CD4-positive, alpha-beta T cell (primary cell): ENCODE measurements at regions not wholly inside any gene's neighbourhood (a gene's known extent, or its start where the extent isn't known, plus 50 kb on each side); places are given as distances from the start of the nearest gene placed in this dataset.
"Not testable (repeated sequence)": the region's sequence is repeated elsewhere in the genome, so short reads cannot be mapped to it uniquely, and the experiment has no call there.

ENCODE experiments used
- ATAC-seq: fragments of 200-7000 bp; cut with Tn5 transposase; one replicate; pipeline ENCODE4 v1.10.0; 2022; ENCODE audit warnings: mild to moderate bottlenecking; ENCODE audit not compliant: poor library complexity
- CTCF ChIA-PET: fragments of 350-600 bp; sonication (Branson Sonifier 250); formaldehyde crosslinking; loops from one replicate; lab custom pipeline; 2021; ENCODE audit warnings: antibody characterized with exemption, inconsistent platforms; lab: Charles Lee
- POLR2A ChIA-PET: fragments of 350-600 bp; sonication (Branson Sonifier 250); formaldehyde crosslinking; loops from one replicate; lab custom pipeline; 2021; ENCODE audit warnings: antibody characterized with exemption, inconsistent platforms; lab: Charles Lee
- DNase-seq, 14 experiments: peaks; one replicate each; pipeline ENCODE4 v3.0.0-alpha.2; 2013 to 2020; ENCODE audit warnings: mixed read lengths in 2 of 14
- H3K27ac ChIP-seq, 2 donors: one replicate each; pipeline versions ENCODE4 v1.5.1 to v1.7.0; 2013; ENCODE audit warnings: low read length in 2 of 2, low read depth in 1 of 2, mild to moderate bottlenecking in 1 of 2
- H3K27me3 ChIP-seq, 2 experiments: 1 replicate in 1 of 2; 2 replicates in 1 of 2; pipeline versions ENCODE4 v1.6.1 to v1.7.0; 2013; ENCODE audit warnings: low read length in 2 of 2, control low read depth in 1 of 2, mild to moderate bottlenecking in 1 of 2, moderate library complexity in 1 of 2; ENCODE audit not compliant: insufficient read depth in 2 of 2, control insufficient read depth in 1 of 2
- H3K36me3 ChIP-seq: one replicate; pipeline ENCODE4 v1.6.1; 2013; ENCODE audit warnings: low read length, control low read depth; ENCODE audit not compliant: insufficient read depth
- H3K4me1 ChIP-seq: one replicate; pipeline ENCODE4 v1.6.1; 2013; ENCODE audit warnings: low read length, control low read depth; ENCODE audit not compliant: insufficient read depth
- H3K4me3 ChIP-seq: one replicate; pipeline ENCODE4 v1.5.1; 2013; ENCODE audit warnings: mild to moderate bottlenecking, low read length, moderate library complexity
- H3K9me3 ChIP-seq, 2 experiments: 1 replicate in 1 of 2; 2 replicates in 1 of 2; pipeline versions ENCODE4 v1.6.1 to v1.7.0; 2013; ENCODE audit warnings: low read length in 2 of 2, mild to moderate bottlenecking in 2 of 2, control low read depth in 1 of 2, moderate library complexity in 1 of 2; ENCODE audit not compliant: control insufficient read depth in 1 of 2, insufficient read depth in 1 of 2
- H3K27ac Mint-ChIP-seq: one replicate; pipeline ENCODE4 v1.8.0; 2020; ENCODE audit warnings: mixed read lengths
- H3K27me3 Mint-ChIP-seq: one replicate; pipeline ENCODE4 v1.8.0; 2021; ENCODE audit warnings: mixed read lengths
- H3K36me3 Mint-ChIP-seq: one replicate; pipeline ENCODE4 v1.8.0; 2021; ENCODE audit warnings: low read depth, mixed read lengths
- H3K4me1 Mint-ChIP-seq: one replicate; pipeline ENCODE4 v1.8.0; 2021; ENCODE audit warnings: low read depth, mixed read lengths
- H3K4me3 Mint-ChIP-seq: one replicate; pipeline ENCODE4 v1.8.0; 2020; ENCODE audit warnings: mild to moderate bottlenecking, mixed read lengths
- H3K9me3 Mint-ChIP-seq: one replicate; pipeline ENCODE4 v1.8.0; 2020; ENCODE audit warnings: mixed read lengths
- CTCF ChIP-seq: fragments of 200-600 bp; IDR thresholded peaks from one replicate; pipeline ENCODE4 v1.8.0; 2022; ENCODE audit warnings: antibody characterized with exemption, mild to moderate bottlenecking
- intact Hi-C, 2 experiments: fragments of 100-400 bp; cut with DNase I in 1 of 2; cut with micrococcal nuclease in 1 of 2; formaldehyde crosslinking; loops; one replicate each; pipeline versions ENCODE4 v1.15.1 to v1.9.0; 2023 to 2025; cut with DNase I, micrococcal nuclease

- Mint-ChIP-seq H3K27ac (no peak overlapping the region), H3K4me1 (no peaks in the 10 kb centered on the region), H3K36me3 (no peaks in the 10 kb centered on the region), H3K27me3 (no peaks in the 10 kb centered on the region), H3K4me3 (no peak overlapping the region), H3K9me3 (no peaks in the 10 kb centered on the region)
- H3K4me1 ChIP-seq: peaks cover 3% of the 10 kb centered on the region
- ATAC-seq: no peak
- no peaks in the 10 kb centered on the region for H3K27me3 ChIP-seq
- CTCF ChIA-PET: no interaction called here
- no peak overlapping the region for H3K4me3 ChIP-seq
- H3K9me3 ChIP-seq: no peaks in the 10 kb centered on the region
- DNase-seq: no peak
- POLR2A ChIA-PET: no interaction called here
- no peak overlapping the region for H3K27ac ChIP-seq
- no peaks in the 10 kb centered on the region for H3K36me3 ChIP-seq
- intact Hi-C loops: loop anchor here (5.0 kb wide), 2 partner anchors 277 to 282 kb away; no protein-coding TSS in a partner anchor
- TF ChIP-seq CTCF: no peak
Observed at GRCh38 chr7:29639886-29640595, 76.4 kb downstream of the PRR15 start.

- H3K9me3 Mint-ChIP-seq: no peaks in the 10 kb centered on the region
- TF ChIP-seq CTCF: no peak
- no peaks in the 10 kb centered on the region for H3K36me3 Mint-ChIP-seq
- H3K4me3 Mint-ChIP-seq: no peak overlapping the region
- ChIA-PET POLR2A (no interaction called here), CTCF (no interaction called here)
- no peak overlapping the region for H3K27ac Mint-ChIP-seq
- Histone ChIP-seq H3K9me3 (no peaks in the 10 kb centered on the region), H3K27ac (no peak overlapping the region), H3K4me3 (no peak overlapping the region), H3K36me3 (no peaks in the 10 kb centered on the region), H3K4me1 (peaks cover 3% of the 10 kb centered on the region), H3K27me3 (no peaks in the 10 kb centered on the region)
- DNase-seq (no peak), ATAC-seq (no peak)
- no peaks in the 10 kb centered on the region for H3K27me3 Mint-ChIP-seq
- H3K4me1 Mint-ChIP-seq: no peaks in the 10 kb centered on the region
- intact Hi-C loops: no loop called here
Observed at GRCh38 chr7:29641651-29642050, 78.0 kb downstream of the PRR15 start.

- Mint-ChIP-seq H3K4me1 (no peaks in the 10 kb centered on the region), H3K27me3 (no peaks in the 10 kb centered on the region), H3K27ac (no peak overlapping the region), H3K36me3 (no peaks in the 10 kb centered on the region), H3K9me3 (no peaks in the 10 kb centered on the region), H3K4me3 (no peak overlapping the region)
- ATAC-seq: no peak
- H3K27me3 ChIP-seq: no peaks in the 10 kb centered on the region
- intact Hi-C loops: no loop called here
- DNase-seq: no peak
- no peak overlapping the region for H3K4me3 ChIP-seq
- ChIA-PET POLR2A (no interaction called here), CTCF (no interaction called here)
- no peaks in the 10 kb centered on the region for H3K9me3 ChIP-seq
- H3K4me1 ChIP-seq: peaks cover 3% of the 10 kb centered on the region
- no peak for TF ChIP-seq CTCF
- no peaks in the 10 kb centered on the region for H3K36me3 ChIP-seq
- no peak overlapping the region for H3K27ac ChIP-seq
Observed at GRCh38 chr7:29642494-29643155, 79.0 kb downstream of the PRR15 start.

GRCh38 chr7:29646116-29646515, 82.5 kb downstream of the PRR15 start:
- H3K4me3 Mint-ChIP-seq, H3K4me1 ChIP-seq, H3K36me3 Mint-ChIP-seq, H3K27me3 Mint-ChIP-seq, POLR2A ChIA-PET, H3K36me3 ChIP-seq, H3K4me3 ChIP-seq, DNase-seq, H3K9me3 Mint-ChIP-seq, CTCF ChIA-PET, H3K27me3 ChIP-seq, ATAC-seq, intact Hi-C loops, H3K27ac Mint-ChIP-seq, H3K4me1 Mint-ChIP-seq, H3K27ac ChIP-seq, H3K9me3 ChIP-seq: not testable (repeated sequence)
